ENCODE measurements at regions not wholly inside any gene's neighbourhood (a gene's known extent, or its start where the extent isn't known, plus 50 kb on each side); places are given as distances from the start of the nearest gene placed in this dataset.

DNA sequence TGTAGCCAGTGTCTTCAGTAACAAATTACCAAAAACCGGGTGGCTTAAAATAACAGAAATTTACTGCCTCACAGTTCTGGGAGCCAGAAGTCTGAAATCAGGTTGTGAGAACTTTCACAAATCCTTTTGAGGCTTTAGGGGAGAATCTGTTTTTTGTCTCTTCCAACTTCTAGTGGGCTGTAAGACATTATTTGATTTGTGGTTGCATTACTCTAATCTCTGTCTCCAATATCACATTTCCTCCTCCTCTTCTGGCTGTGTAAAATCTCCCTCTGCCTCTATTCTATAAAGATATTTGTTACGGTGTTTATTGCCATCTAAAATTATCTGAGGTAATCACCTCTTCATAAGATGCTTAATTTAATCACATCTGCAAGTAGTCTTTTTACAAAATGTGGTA is 1039.6 kb upstream of the LRRN3 start:
- TF ChIP-seq POLR2A (IDR thresholded peaks at IDR 0.05) = no peak
- TF ChIP-seq, protein P1, sequence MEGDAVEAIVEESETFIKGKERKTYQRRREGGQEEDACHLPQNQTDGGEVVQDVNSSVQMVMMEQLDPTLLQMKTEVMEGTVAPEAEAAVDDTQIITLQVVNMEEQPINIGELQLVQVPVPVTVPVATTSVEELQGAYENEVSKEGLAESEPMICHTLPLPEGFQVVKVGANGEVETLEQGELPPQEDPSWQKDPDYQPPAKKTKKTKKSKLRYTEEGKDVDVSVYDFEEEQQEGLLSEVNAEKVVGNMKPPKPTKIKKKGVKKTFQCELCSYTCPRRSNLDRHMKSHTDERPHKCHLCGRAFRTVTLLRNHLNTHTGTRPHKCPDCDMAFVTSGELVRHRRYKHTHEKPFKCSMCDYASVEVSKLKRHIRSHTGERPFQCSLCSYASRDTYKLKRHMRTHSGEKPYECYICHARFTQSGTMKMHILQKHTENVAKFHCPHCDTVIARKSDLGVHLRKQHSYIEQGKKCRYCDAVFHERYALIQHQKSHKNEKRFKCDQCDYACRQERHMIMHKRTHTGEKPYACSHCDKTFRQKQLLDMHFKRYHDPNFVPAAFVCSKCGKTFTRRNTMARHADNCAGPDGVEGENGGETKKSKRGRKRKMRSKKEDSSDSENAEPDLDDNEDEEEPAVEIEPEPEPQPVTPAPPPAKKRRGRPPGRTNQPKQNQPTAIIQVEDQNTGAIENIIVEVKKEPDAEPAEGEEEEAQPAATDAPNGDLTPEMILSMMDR (IDR thresholded peaks at IDR 0.05) = no peak

Data from body of pancreas (tissue), 4 donors.